Lung (tissue), 11 donors: ENCODE measurements at regions not wholly inside any gene's neighbourhood (a gene's known extent, or its start where the extent isn't known, plus 50 kb on each side); places are given as distances from the start of the nearest gene placed in this dataset.

ENCODE experiments used
- ATAC-seq: fragments of 200-7000 bp; cut with Tn5 transposase; one replicate; pipeline ENCODE4 v1.9.1; 2020; ENCODE audit warnings: moderate number of reproducible peaks; ENCODE audit not compliant: insufficient read depth, low FRiP score
- DNase-seq, 3 donors: peaks; one replicate each; pipeline ENCODE4 v3.0.0-alpha.2; 2013 to 2017
- H3K27ac ChIP-seq, 2 donors: one replicate each; pipeline ENCODE4 v1.5.1; 2013; ENCODE audit warnings: mild to moderate bottlenecking in 2 of 2, moderate library complexity in 2 of 2, control low read depth in 1 of 2, inconsistent platforms in 1 of 2, low read depth in 1 of 2, low read length in 1 of 2
- H3K27me3 ChIP-seq, 3 donors: one replicate each; pipeline ENCODE4 v1.5.1; 2013; ENCODE audit warnings: low read length in 2 of 3; ENCODE audit not compliant: control insufficient read depth in 3 of 3, insufficient read depth in 3 of 3
- H3K36me3 ChIP-seq, 4 donors: one replicate each; pipeline ENCODE4 v1.5.1; 2013; ENCODE audit warnings: low read length in 4 of 4, mild to moderate bottlenecking in 1 of 4, moderate library complexity in 1 of 4; ENCODE audit not compliant: control insufficient read depth in 4 of 4, insufficient read depth in 4 of 4
- H3K4me1 ChIP-seq, 5 donors: one replicate each; pipeline ENCODE4 v1.5.1; 2013; ENCODE audit warnings: low read length in 5 of 5, mild to moderate bottlenecking in 2 of 5, moderate library complexity in 1 of 5; ENCODE audit not compliant: control insufficient read depth in 5 of 5, insufficient read depth in 5 of 5
- H3K4me3 ChIP-seq: one replicate; pipeline ENCODE4 v1.5.1; 2013; ENCODE audit warnings: mild to moderate bottlenecking, control low read depth, moderate library complexity
- H3K9ac ChIP-seq, 2 donors: one replicate each; pipeline ENCODE4 v1.5.1; 2013; ENCODE audit warnings: low read length in 2 of 2, control low read depth in 1 of 2; ENCODE audit not compliant: insufficient read depth in 1 of 2
- H3K9me3 ChIP-seq, 4 donors: one replicate each; pipeline ENCODE4 v1.5.1; 2013; ENCODE audit warnings: low read length in 3 of 4, mild to moderate bottlenecking in 1 of 4, moderate library complexity in 1 of 4; ENCODE audit not compliant: control insufficient read depth in 4 of 4, insufficient read depth in 3 of 4
- CTCF ChIP-seq: IDR thresholded peaks from 2 replicates; pipeline ENCODE4 v1.5.1; 2012; ENCODE audit warnings: mild to moderate bottlenecking; ENCODE audit errors: control extremely low read depth, extremely low read depth
- WGBS, 2 donors: extraction: QIAGEN DNeasy Blood & Tissue Kit; methylation state at CpG; one replicate each; pipeline ENCODE4 v1.1.7; 2013; 5-methylcytosine and 5-hydroxymethylcytosine counted together
- donor health status: control.
- donor health status: control.
- donor health status: Bipolar disorder and iron deficiency.
- donor health status: healthy.
- donor health status: DM: yes; HTN: yes; CAD: no.

- no peaks in the 10 kb centered on the region for H3K36me3 ChIP-seq
- ATAC-seq (no peak), DNase-seq (no peak)
- H3K27me3 ChIP-seq, result no peaks in the 10 kb centered on the region
- H3K9ac ChIP-seq, result no peak overlapping the region
- TF ChIP-seq CTCF, result no peak
- 99 to 100% methylated on average over 3 of the region's 3 CpGs for WGBS, 2 donors
- H3K4me1 ChIP-seq, result peaks cover 0 to 12% (median 2%) of the 10 kb centered on the region in 5 donors
- no peaks in the 10 kb centered on the region for H3K9me3 ChIP-seq
- H3K4me3 ChIP-seq, result no peak overlapping the region
- no peak overlapping the region for H3K27ac ChIP-seq
Measured at GRCh38 chr7:25954395-25954794, 197.6 kb upstream of the NFE2L3 start.

GRCh38 chr7:25959168-25959734 is 192.7 kb upstream of the NFE2L3 start:
- no peak for ATAC-seq
- no peaks in the 10 kb centered on the region for H3K4me1 ChIP-seq
- DNase-seq, result no peak
- H3K36me3 ChIP-seq, result no peaks in the 10 kb centered on the region
- H3K4me3 ChIP-seq, result no peak overlapping the region
- no peak for TF ChIP-seq CTCF
- WGBS, 2 donors, result 42 to 57% methylated on average over 5 of the region's 5 CpGs
- H3K27me3 ChIP-seq, result no peaks in the 10 kb centered on the region
- H3K9me3 ChIP-seq, result peaks cover 0 to 2% (median 0%) of the 10 kb centered on the region in 4 donors
- no peak overlapping the region for H3K27ac ChIP-seq
- H3K9ac ChIP-seq, result no peak overlapping the region

GRCh38 chr7:25963733-25964132 is 188.3 kb upstream of the NFE2L3 start:
- 75 to 88% methylated on average over 3 of the region's 3 CpGs for WGBS, 2 donors
- Histone ChIP-seq H3K9me3 (peaks cover 0 to 3% (median 0%) of the 10 kb centered on the region in 4 donors), H3K27ac (no peak overlapping the region), H3K9ac (no peak overlapping the region), H3K27me3 (no peaks in the 10 kb centered on the region), H3K36me3 (no peaks in the 10 kb centered on the region), H3K4me1 (peaks cover 0 to 11% (median 0%) of the 10 kb centered on the region in 5 donors), H3K4me3 (no peak overlapping the region)
- no peak for ATAC-seq
- TF ChIP-seq CTCF, result no peak
- DNase-seq, result no peak

GRCh38 chr7:25964483-25964991 is 187.5 kb upstream of the NFE2L3 start:
- no peak for ATAC-seq
- H3K27ac ChIP-seq, result no peak overlapping the region
- H3K27me3 ChIP-seq, result no peaks in the 10 kb centered on the region
- DNase-seq, result no peak
- H3K9ac ChIP-seq, result no peak overlapping the region
- peaks cover 0 to 3% (median 0%) of the 10 kb centered on the region in 4 donors for H3K9me3 ChIP-seq
- no peaks in the 10 kb centered on the region for H3K36me3 ChIP-seq
- WGBS, 2 donors, result 62 to 74% methylated on average over 6 of the region's 6 CpGs
- H3K4me3 ChIP-seq, result no peak overlapping the region
- peaks cover 0 to 11% (median 0%) of the 10 kb centered on the region in 5 donors for H3K4me1 ChIP-seq
- TF ChIP-seq CTCF, result no peak
